HepG2 (cell line): ENCODE measurements at regions not wholly inside any gene's neighbourhood (a gene's known extent, or its start where the extent isn't known, plus 50 kb on each side); places are given as distances from the start of the nearest gene placed in this dataset.

Experiments
- ATAC-seq: fragments of 200-7000 bp; cut with Tn5 transposase; 3 replicates; pipeline ENCODE4 v1.9.1; 2020; ENCODE audit warnings: mild to moderate bottlenecking, moderate library complexity
- BruUV-seq: library from RNA; stranded (reverse); fragments of 400-500 nt; replicated peaks from 2 replicates; lab custom pipeline; 2021; lab: Mats Ljungman, UMichigan
- CTCF ChIA-PET: fragments of 300-600 bp; formaldehyde crosslinking; extraction: SDS; loops from one replicate; lab custom pipeline; 2021; ENCODE audit warnings: low total read pairs, inconsistent platforms, low intra/inter-chr PET ratio; lab: Yijun Ruan, JAX
- POLR2A ChIA-PET: fragments of 350-600 bp; sonication (Branson Sonifier 250); formaldehyde crosslinking; loops from one replicate; lab custom pipeline; 2020; ENCODE audit warnings: antibody characterized with exemption, inconsistent platforms; lab: Yijun Ruan, JAX
- DNase-seq: peaks from one replicate; pipeline ENCODE4 v3.0.0-alpha.2; 2015; ENCODE audit warnings: low spot score
- FAIRE-seq: peaks from 3 replicates; lab custom pipeline; 2011; peaks lifted over from hg19 to GRCh38; lab: Jason Lieb, UNC
- H2AFZ ChIP-seq: one replicate; pipeline ENCODE4 v1.6.1; 2011; ENCODE audit warnings: low read length, inconsistent platforms
- H3K27ac ChIP-seq: fragments of 300-600 bp; 3 replicates; pipeline ENCODE4 v1.8.0; 2011; ENCODE audit warnings: mixed run types, mild to moderate bottlenecking, mixed read lengths, low read length, inconsistent platforms; ENCODE audit not compliant: insufficient read depth; ENCODE audit errors: extremely low read length
- H3K27me3 ChIP-seq, 2 experiments: fragments of 200-600 bp in 1 of 2; 2 replicates in 1 of 2; 3 replicates in 1 of 2; pipeline versions ENCODE4 v1.6.0 to v1.8.0; 2011; ENCODE audit warnings: low read length in 2 of 2, mild to moderate bottlenecking in 2 of 2, moderate library complexity in 2 of 2, inconsistent platforms in 1 of 2; ENCODE audit not compliant: insufficient read depth in 2 of 2, control insufficient read depth in 1 of 2
- H3K36me3 ChIP-seq, 2 experiments: fragments of 200-600 bp in 1 of 2; replicated peaks in 1 of 2; 2 replicates in 1 of 2; 3 replicates in 1 of 2; pipeline versions ENCODE4 v1.5.1 to v1.8.0; 2011; ENCODE audit warnings: low read length in 2 of 2, inconsistent platforms in 1 of 2; ENCODE audit not compliant: insufficient read depth in 2 of 2, control insufficient read depth in 1 of 2
- H3K4me1 ChIP-seq: 2 replicates; pipeline ENCODE4 v1.5.1; 2012; ENCODE audit warnings: low read length, inconsistent platforms; ENCODE audit not compliant: insufficient read depth
- H3K4me2 ChIP-seq: 2 replicates; pipeline ENCODE4 v1.6.0; 2011; ENCODE audit warnings: low read depth, low read length, inconsistent platforms
- H3K4me3 ChIP-seq, 3 experiments: fragments of 200-600 bp in 1 of 3; sonication (generic), shearing (Covaris generic) in 1 of 3; replicated peaks in 1 of 3; 2 replicates each; pipeline ENCODE4 v1.5.1; 2011 to 2016; ENCODE audit warnings: low read length in 3 of 3, inconsistent platforms in 2 of 3, low read depth in 2 of 3, mild to moderate bottlenecking in 2 of 3, control low read depth in 1 of 3, mixed read lengths in 1 of 3; ENCODE audit not compliant: insufficient read depth in 1 of 3
- H3K79me2 ChIP-seq: one replicate; pipeline ENCODE4 v1.6.1; 2011; ENCODE audit warnings: low read length, inconsistent platforms; ENCODE audit not compliant: insufficient read depth
- H3K9ac ChIP-seq: 2 replicates; pipeline ENCODE4 v1.6.0; 2011; ENCODE audit warnings: mild to moderate bottlenecking, low read depth, low read length, inconsistent platforms; ENCODE audit not compliant: insufficient read depth
- H3K9me3 ChIP-seq: 2 replicates; pipeline ENCODE4 v1.5.1; 2012; ENCODE audit warnings: mild to moderate bottlenecking, low read length
- H4K20me1 ChIP-seq: 2 replicates; pipeline ENCODE4 v1.6.0; 2011; ENCODE audit warnings: inconsistent platforms, mild to moderate bottlenecking, low read length, moderate library complexity; ENCODE audit not compliant: insufficient read depth
- ARHGAP35 ChIP-seq: sonication (generic); formaldehyde crosslinking; IDR thresholded peaks from 2 replicates; pipeline ENCODE4 v1.9.0; 2022; ENCODE audit warnings: mild to moderate bottlenecking, inconsistent platforms, moderate library complexity, missing genetic modification reagents, borderline replicate concordance
- CHD2 ChIP-seq: IDR thresholded peaks from 2 replicates; pipeline ENCODE4 v1.6.1; 2011; ENCODE audit warnings: low read depth, low read length, improper control_type of control experiment
- GFI1 ChIP-seq: sonication (generic); formaldehyde crosslinking; IDR thresholded peaks from 2 replicates; pipeline ENCODE4 v1.5.0; 2020; ENCODE audit warnings: missing genetic modification reagents, mild to moderate bottlenecking, borderline replicate concordance
- MED13 ChIP-seq: sonication (generic); formaldehyde crosslinking; IDR thresholded peaks from 2 replicates; pipeline ENCODE4 v1.5.0; 2020; ENCODE audit warnings: missing genetic modification reagents
- MIXL1 ChIP-seq: IDR thresholded peaks from 2 replicates; pipeline ENCODE4 v1.6.1; 2016
- PHF5A ChIP-seq: IDR thresholded peaks from one replicate; pipeline ENCODE4 v1.6.1; 2018; ENCODE audit warnings: low read depth, missing genetic modification reagents; ENCODE audit not compliant: unreplicated experiment
- POLR2AphosphoS5 ChIP-seq: IDR thresholded peaks from 2 replicates; pipeline ENCODE4 v1.6.1; 2012; ENCODE audit warnings: low read depth, low read length
- TCF7L2 ChIP-seq: IDR thresholded peaks from 2 replicates; pipeline ENCODE4 v1.6.1; 2011; ENCODE audit warnings: mild to moderate bottlenecking, low read depth, low read length, moderate library complexity
- TRIM24 ChIP-seq: sonication (generic); formaldehyde crosslinking; IDR thresholded peaks from 2 replicates; pipeline ENCODE4 v1.8.0; 2022; ENCODE audit warnings: mild to moderate bottlenecking, missing genetic modification reagents
- ZBTB20 ChIP-seq: sonication (generic); formaldehyde crosslinking; IDR thresholded peaks from 2 replicates; pipeline ENCODE4 v1.8.1; 2023; ENCODE audit warnings: missing genetic modification reagents, low read depth, mild to moderate bottlenecking, borderline replicate concordance
- ZNF766 ChIP-seq: sonication (generic); formaldehyde crosslinking; IDR thresholded peaks from 2 replicates; pipeline ENCODE4 v1.5.0; 2020; ENCODE audit warnings: missing genetic modification reagents, borderline replicate concordance
- ZSCAN25 ChIP-seq: sonication (generic); formaldehyde crosslinking; IDR thresholded peaks from 2 replicates; pipeline ENCODE4 v1.8.0; 2022; ENCODE audit warnings: mild to moderate bottlenecking, missing genetic modification reagents
- ZSCAN9 ChIP-seq: IDR thresholded peaks from 2 replicates; pipeline ENCODE4 v1.6.1; 2016; ENCODE audit warnings: borderline replicate concordance
- WGBS: methylation state at CpG from one replicate; pipeline ENCODE4 v1.1.6; 2017; ENCODE audit warnings: low lambda C conversion rate; 5-methylcytosine and 5-hydroxymethylcytosine counted together
- in situ Hi-C: cut with HindIII; loops from 2 replicates; pipeline ENCODE4 v1.10.0; 2017; ENCODE audit warnings: low pct_unique_long_range_greater_than_20kb; ENCODE audit not compliant: extremely low pct_ligation_motif_present
- intact Hi-C: fragments of 100-400 bp; cut with micrococcal nuclease; formaldehyde crosslinking; loops from one replicate; pipeline ENCODE4 v1.10.0; 2022; ENCODE audit not compliant: unreplicated experiment
- TF ChIP-seq, protein P1 (sequence below): sonication (generic); formaldehyde crosslinking; IDR thresholded peaks from 2 replicates; pipeline ENCODE4 v1.5.1; 2020; ENCODE audit warnings: missing genetic modification reagents, mild to moderate bottlenecking, borderline replicate concordance
- TF ChIP-seq, protein P2 (sequence below): sonication (generic); formaldehyde crosslinking; IDR thresholded peaks from 2 replicates; pipeline ENCODE4 v1.8.0; 2022; ENCODE audit warnings: missing genetic modification reagents, mild to moderate bottlenecking, inconsistent platforms, borderline replicate concordance
- TF ChIP-seq, protein P3 (sequence below): sonication (generic); formaldehyde crosslinking; IDR thresholded peaks from 2 replicates; pipeline ENCODE4 v1.4.0; 2020; ENCODE audit warnings: missing genetic modification reagents

DNA sequence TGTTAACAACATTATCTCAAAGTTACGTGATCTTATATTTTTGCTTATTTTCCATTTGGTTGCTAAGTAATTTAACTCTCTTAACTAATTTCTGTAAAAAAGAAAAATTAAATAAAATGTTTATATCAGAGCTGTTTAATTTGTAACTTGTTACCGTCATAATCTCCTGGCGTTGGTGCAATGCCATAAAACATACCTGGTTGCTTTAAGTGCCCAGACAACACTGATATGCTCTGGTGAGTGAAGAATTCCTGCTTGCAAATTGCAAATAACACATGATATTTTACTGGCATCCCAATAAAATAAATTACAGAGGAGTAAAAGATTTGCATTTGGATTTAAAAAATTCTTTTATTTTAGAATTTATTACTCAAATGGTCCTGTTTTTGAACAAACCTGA is 640.1 kb upstream of the MIS18BP1 start:
- no peaks in the 10 kb centered on the region for H3K36me3 ChIP-seq
- H3K27me3 ChIP-seq, result no peaks in the 10 kb centered on the region
- no peaks in the 10 kb centered on the region for H3K79me2 ChIP-seq
- ChIA-PET POLR2A (no interaction called here), CTCF (no interaction called here)
- no peak for ATAC-seq
- no peaks in the 10 kb centered on the region for H4K20me1 ChIP-seq
- no peaks in the 10 kb centered on the region for H3K4me1 ChIP-seq
- no peak overlapping the region for H3K4me3 ChIP-seq
- 0 out of 2 replicates have a peak, but pooled peaks cover 19% of the 10 kb centered on the region for H3K9me3 ChIP-seq
- H3K27ac ChIP-seq, result no peak overlapping the region
- no TSS peak for BruUV-seq
- in situ Hi-C loops, result no loop called here
- TF ChIP-seq PHF5A (CRISPR knock-in tag) (no peak), ZSCAN9 (CRISPR knock-in tag) (no peak), ARHGAP35 (CRISPR knock-in tag) (no peak), ZSCAN25 (CRISPR knock-in tag) (no peak), CHD2 (no peak), ZNF766 (CRISPR knock-in tag) (no peak), MIXL1 (no peak), GFI1 (CRISPR knock-in tag) (no peak), TCF7L2 (no peak), ZBTB20 (CRISPR knock-in tag) (no peak), MED13 (no peak), POLR2AphosphoS5 (no peak), TRIM24 (CRISPR knock-in tag) (no peak)
- TF ChIP-seq, protein P1, sequence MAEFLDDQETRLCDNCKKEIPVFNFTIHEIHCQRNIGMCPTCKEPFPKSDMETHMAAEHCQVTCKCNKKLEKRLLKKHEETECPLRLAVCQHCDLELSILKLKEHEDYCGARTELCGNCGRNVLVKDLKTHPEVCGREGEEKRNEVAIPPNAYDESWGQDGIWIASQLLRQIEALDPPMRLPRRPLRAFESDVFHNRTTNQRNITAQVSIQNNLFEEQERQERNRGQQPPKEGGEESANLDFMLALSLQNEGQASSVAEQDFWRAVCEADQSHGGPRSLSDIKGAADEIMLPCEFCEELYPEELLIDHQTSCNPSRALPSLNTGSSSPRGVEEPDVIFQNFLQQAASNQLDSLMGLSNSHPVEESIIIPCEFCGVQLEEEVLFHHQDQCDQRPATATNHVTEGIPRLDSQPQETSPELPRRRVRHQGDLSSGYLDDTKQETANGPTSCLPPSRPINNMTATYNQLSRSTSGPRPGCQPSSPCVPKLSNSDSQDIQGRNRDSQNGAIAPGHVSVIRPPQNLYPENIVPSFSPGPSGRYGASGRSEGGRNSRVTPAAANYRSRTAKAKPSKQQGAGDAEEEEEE (CRISPR knock-in tag), result no peak
- TF ChIP-seq, protein P2, sequence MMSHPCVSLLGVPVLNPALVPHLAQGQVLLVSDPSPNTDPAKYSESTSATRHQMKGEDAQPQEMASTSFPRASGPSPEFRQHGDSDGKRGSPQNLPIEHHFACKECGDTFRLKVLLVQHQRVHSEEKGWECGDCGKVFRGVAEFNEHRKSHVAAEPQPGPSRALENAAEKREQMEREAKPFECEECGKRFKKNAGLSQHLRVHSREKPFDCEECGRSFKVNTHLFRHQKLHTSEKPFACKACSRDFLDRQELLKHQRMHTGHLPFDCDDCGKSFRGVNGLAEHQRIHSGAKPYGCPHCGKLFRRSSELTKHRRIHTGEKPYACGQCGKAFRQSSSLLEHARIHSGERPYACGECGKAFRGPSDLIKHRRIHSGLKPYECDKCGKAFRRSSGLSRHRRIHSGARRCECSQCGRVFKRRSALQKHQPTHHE (CRISPR knock-in tag), result no peak
- TF ChIP-seq, protein P3, sequence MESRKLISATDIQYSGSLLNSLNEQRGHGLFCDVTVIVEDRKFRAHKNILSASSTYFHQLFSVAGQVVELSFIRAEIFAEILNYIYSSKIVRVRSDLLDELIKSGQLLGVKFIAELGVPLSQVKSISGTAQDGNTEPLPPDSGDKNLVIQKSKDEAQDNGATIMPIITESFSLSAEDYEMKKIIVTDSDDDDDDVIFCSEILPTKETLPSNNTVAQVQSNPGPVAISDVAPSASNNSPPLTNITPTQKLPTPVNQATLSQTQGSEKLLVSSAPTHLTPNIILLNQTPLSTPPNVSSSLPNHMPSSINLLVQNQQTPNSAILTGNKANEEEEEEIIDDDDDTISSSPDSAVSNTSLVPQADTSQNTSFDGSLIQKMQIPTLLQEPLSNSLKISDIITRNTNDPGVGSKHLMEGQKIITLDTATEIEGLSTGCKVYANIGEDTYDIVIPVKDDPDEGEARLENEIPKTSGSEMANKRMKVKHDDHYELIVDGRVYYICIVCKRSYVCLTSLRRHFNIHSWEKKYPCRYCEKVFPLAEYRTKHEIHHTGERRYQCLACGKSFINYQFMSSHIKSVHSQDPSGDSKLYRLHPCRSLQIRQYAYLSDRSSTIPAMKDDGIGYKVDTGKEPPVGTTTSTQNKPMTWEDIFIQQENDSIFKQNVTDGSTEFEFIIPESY (CRISPR knock-in tag), result no peak
- no peak for DNase-seq
- no peak overlapping the region for H2AFZ ChIP-seq
- no peak overlapping the region for H3K4me2 ChIP-seq
- intact Hi-C loops, result no loop called here
- WGBS, result 54% methylated on average over 3 of the region's 3 CpGs
- H3K9ac ChIP-seq, result no peak overlapping the region
- FAIRE-seq, result no peak
